ENCODE measurements at regions not wholly inside any gene's neighbourhood (a gene's known extent, or its start where the extent isn't known, plus 50 kb on each side); places are given as distances from the start of the nearest gene placed in this dataset. TPM values are rescaled to one million over a fixed set of nuclear protein-coding genes. Genes with fewer than 3 reads are reported as not detected.

Small RNA genes lying in the stretch of these regions (small RNA-seq; reads per million reads assigned to genes)
- gene RNU6-737P (ENCODE audit: low replicate concordance), result not detected
